ENCODE measurements at regions not wholly inside any gene's neighbourhood (a gene's known extent, or its start where the extent isn't known, plus 50 kb on each side); places are given as distances from the start of the nearest gene placed in this dataset.

- TF ChIP-seq CHD7 (IDR thresholded peaks at IDR 0.05; ENCODE audit: insufficient replicate concordance, low read length) (no peak), SIX5 (IDR thresholded peaks at IDR 0.05; ENCODE audit: low read depth, low read length) (no peak), CEBPB (IDR thresholded peaks at IDR 0.05; ENCODE audit: low read depth, low read length) (no peak), EZH2 (IDR thresholded peaks at IDR 0.05; ENCODE audit: low read depth, low read length, severe bottlenecking) (no peak), FOSL1 (IDR thresholded peaks at IDR 0.05; ENCODE audit: insufficient read depth, low read depth, low read length) (no peak), SUZ12 (IDR thresholded peaks at IDR 0.05; ENCODE audit: low read length) (no peak), BRCA1 (IDR thresholded peaks at IDR 0.05; ENCODE audit: low read depth, low read length) (no peak), CREB1 (IDR thresholded peaks at IDR 0.05) (no peak)
These were observed 166.6 kb upstream of the SPRED2 start (continued) for GRCh38 chr2:65598996-65599395.
